ENCODE measurements at regions not wholly inside any gene's neighbourhood (a gene's known extent, or its start where the extent isn't known, plus 50 kb on each side); places are given as distances from the start of the nearest gene placed in this dataset.
"Not testable (repeated sequence)": the region's sequence is repeated elsewhere in the genome, so short reads cannot be mapped to it uniquely, and the experiment has no call there.

DNA sequence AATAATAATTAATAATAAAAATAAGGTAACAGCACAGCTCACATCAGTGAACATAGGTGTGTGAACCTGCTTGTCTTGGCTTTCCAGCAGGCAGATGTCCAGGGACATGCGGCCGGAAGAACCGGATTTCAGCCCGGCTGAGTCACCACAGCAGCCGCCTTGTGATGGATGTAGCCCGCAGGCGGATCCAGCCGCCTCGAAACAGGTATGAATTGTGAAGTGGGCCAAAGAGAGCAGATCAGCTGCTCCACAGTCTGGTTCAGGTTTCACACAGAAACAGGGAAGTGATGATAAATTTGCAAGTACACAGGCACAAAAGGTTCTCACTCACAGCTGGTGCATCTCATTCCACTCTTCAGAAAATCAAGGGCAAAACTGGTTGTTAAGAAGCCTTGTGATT is 55.1 kb downstream of the ID4 start:
- Mint-ChIP-seq H3K9me3 (peaks cover 13% of the 10 kb centered on the region), H3K36me3 (ENCODE audit: low read depth) (no peaks in the 10 kb centered on the region), H3K27ac (no peak overlapping the region), H3K4me3 (no peak overlapping the region), H3K27me3 (ENCODE audit: low read depth) (no peaks in the 10 kb centered on the region), H3K4me1 (ENCODE audit: low read depth) (no peaks in the 10 kb centered on the region)

DNA sequence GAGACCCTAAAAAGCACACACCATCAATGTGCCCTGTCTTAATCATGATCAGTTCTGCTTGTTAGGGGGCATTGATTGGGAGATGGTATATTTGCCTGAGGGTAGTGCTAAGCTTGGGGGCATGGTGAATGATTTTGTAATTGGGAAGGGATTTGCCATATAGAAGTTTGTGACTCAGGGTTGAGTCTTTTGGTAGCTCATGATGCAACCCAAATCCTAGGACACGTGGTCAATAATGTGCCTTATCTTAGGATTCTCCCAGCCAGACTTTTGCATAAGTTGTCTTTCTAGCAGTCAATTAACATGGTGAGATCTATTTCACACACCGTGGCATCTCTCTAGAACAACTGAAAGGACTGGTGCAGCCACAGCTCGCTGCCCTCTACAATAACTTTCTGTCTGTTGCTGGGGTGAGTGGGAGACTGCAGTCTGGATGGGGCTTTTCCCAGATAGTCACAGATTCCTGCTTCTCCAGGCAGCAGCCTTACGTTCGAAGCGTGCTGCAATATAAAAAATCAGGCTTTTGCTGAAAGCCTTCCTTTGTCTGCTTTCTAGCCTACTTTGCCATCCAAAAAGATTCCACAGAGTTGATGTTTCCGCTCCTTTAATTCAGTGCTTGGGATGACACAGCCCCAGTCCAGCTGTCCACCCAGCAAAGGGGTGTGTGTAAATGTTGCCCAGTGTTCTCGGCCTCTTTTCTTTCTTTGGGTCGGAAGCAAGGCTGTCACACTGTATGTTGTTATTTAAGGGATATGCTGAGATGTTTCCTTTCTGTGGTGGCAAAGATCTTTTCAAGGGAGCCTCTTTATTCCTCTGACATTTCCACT is 58.9 kb downstream of the ID4 start:
- Mint-ChIP-seq H3K27me3 (ENCODE audit: low read depth) (no peaks in the 10 kb centered on the region), H3K4me1 (ENCODE audit: low read depth) (no peaks in the 10 kb centered on the region), H3K27ac (no peak overlapping the region), H3K36me3 (ENCODE audit: low read depth) (no peaks in the 10 kb centered on the region), H3K9me3 (peaks cover 16% of the 10 kb centered on the region), H3K4me3 (no peak overlapping the region)

GRCh38 chr6:19896693-19897010 is 59.5 kb downstream of the ID4 start:
- Mint-ChIP-seq H3K27ac (no peak overlapping the region), H3K27me3 (ENCODE audit: low read depth) (no peaks in the 10 kb centered on the region), H3K4me1 (ENCODE audit: low read depth) (no peaks in the 10 kb centered on the region), H3K36me3 (ENCODE audit: low read depth) (no peaks in the 10 kb centered on the region), H3K4me3 (no peak overlapping the region), H3K9me3 (peaks cover 19% of the 10 kb centered on the region)

DNA sequence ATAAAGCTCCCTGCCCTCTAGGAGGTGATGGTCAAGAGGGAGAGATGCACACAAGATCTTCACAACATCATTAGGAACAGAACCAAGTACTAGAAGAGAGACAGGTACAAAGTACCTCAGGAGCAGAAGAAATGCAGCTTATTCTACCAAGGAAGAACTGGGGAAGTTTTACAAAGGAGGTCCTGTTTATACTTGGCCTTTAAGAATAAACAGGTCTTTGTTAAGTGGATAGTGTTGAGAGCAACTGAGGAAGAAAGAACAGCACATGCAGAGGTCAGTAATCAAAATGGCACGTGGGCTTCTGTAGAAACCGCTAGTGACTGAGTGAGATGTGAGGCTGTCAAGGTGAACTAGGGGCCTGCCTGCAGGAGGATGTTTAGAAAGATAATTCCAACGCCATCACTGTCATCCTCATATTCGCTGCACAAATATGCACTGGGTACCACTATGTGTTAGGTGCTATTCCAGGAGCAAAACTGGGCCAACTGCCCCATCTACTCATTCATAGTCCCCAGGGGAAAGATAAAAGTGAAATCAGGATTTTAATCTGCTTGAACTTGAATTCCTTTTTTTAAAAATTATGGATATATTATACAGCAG is 61.1 kb downstream of the ID4 start:
- no peaks in the 10 kb centered on the region for H3K27me3 Mint-ChIP-seq (ENCODE audit: low read depth)
- no peaks in the 10 kb centered on the region for H3K4me1 Mint-ChIP-seq (ENCODE audit: low read depth)
- H3K36me3 Mint-ChIP-seq (ENCODE audit: low read depth), result no peaks in the 10 kb centered on the region
- no peak overlapping the region for H3K4me3 Mint-ChIP-seq
- H3K27ac Mint-ChIP-seq, result no peak overlapping the region
- H3K9me3 Mint-ChIP-seq, result peaks cover 19% of the 10 kb centered on the region

DNA sequence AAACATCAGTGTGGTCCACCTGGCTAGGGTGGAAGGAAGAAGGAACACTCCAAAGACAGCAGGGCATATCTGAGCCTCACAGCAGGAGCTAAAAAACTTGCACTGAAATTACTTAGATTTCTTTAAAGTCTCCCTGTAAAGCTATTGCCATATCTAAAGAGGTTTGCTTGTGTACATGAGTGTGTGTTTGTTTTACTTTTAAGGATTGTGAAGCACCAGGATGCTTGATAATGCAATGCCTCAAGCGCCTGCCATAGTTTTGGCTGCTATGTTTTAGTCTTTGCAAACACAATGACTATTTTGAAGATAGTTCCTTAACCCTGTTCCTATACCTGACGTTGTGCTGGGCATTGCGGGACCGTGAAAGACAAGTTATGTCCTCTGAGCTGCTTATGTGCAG is 65.0 kb downstream of the ID4 start:
- H3K36me3 Mint-ChIP-seq (ENCODE audit: low read depth), result no peaks in the 10 kb centered on the region
- peaks cover 12% of the 10 kb centered on the region for H3K9me3 Mint-ChIP-seq
- H3K27me3 Mint-ChIP-seq (ENCODE audit: low read depth), result no peaks in the 10 kb centered on the region
- no peak overlapping the region for H3K27ac Mint-ChIP-seq
- H3K4me1 Mint-ChIP-seq (ENCODE audit: low read depth), result no peaks in the 10 kb centered on the region
- no peak overlapping the region for H3K4me3 Mint-ChIP-seq

DNA sequence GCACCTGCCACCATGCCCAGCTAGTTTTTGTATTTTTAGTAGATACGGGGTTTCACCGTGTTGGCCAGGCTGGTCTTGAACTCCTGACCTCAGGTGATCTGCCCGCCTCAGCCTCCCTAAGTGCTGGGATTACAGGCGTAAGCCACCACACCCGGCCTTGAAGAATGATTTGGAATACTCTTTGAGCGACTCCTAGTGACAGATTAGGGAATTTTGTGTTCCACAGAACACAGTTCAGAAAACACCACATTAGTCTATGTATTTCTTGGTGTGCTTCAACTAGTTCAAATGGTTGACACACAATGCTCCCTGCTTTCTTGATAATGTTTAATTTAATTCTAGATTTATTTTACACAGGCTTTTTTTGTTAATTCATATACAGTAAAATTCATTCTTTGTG is 67.2 kb downstream of the ID4 start:
- not testable (repeated sequence) for H3K9me3 Mint-ChIP-seq; H3K4me1 Mint-ChIP-seq (ENCODE audit: low read depth); H3K4me3 Mint-ChIP-seq; H3K27me3 Mint-ChIP-seq (ENCODE audit: low read depth); H3K36me3 Mint-ChIP-seq (ENCODE audit: low read depth); H3K27ac Mint-ChIP-seq

- H3K4me1 Mint-ChIP-seq (ENCODE audit: low read depth), result no peaks in the 10 kb centered on the region
- H3K36me3 Mint-ChIP-seq (ENCODE audit: low read depth), result no peaks in the 10 kb centered on the region
- no peak overlapping the region for H3K27ac Mint-ChIP-seq
- no peak overlapping the region for H3K4me3 Mint-ChIP-seq
- H3K27me3 Mint-ChIP-seq (ENCODE audit: low read depth), result no peaks in the 10 kb centered on the region
- peaks cover 3% of the 10 kb centered on the region for H3K9me3 Mint-ChIP-seq
Measured at GRCh38 chr6:19905584-19905983, 68.4 kb downstream of the ID4 start.

DNA sequence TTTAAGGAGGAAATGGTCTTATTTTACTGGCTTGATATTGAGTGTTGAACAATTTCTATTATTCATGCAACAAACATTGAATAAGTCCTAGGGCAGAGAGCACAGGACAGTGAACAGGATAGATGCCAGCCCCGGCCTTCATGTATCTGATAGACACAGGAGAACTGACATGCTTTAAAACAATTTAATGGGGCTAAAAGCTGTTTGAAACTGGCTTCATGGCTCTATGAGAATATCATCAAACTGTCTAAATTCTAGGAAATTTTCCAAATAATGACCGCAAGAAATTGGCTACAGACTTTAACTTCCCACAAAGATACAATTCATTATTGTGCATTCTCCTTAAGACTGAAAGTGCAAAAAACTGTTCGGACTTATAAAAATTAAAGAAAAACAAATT is 69.0 kb downstream of the ID4 start:
- no peak overlapping the region for H3K27ac Mint-ChIP-seq
- no peaks in the 10 kb centered on the region for H3K36me3 Mint-ChIP-seq (ENCODE audit: low read depth)

GRCh38 chr6:19911223-19911622 is 74.1 kb downstream of the ID4 start:
- no peak overlapping the region for H3K27ac Mint-ChIP-seq
- H3K27me3 Mint-ChIP-seq (ENCODE audit: low read depth), result no peaks in the 10 kb centered on the region
- H3K4me3 Mint-ChIP-seq, result no peak overlapping the region
- no peaks in the 10 kb centered on the region for H3K4me1 Mint-ChIP-seq (ENCODE audit: low read depth)
- H3K9me3 Mint-ChIP-seq, result peaks cover 13% of the 10 kb centered on the region
- H3K36me3 Mint-ChIP-seq (ENCODE audit: low read depth), result no peaks in the 10 kb centered on the region

More for the DNA sequence above, 69.0 kb downstream of the ID4 start:
- peaks cover 2% of the 10 kb centered on the region for H3K9me3 Mint-ChIP-seq
- no peaks in the 10 kb centered on the region for H3K4me1 Mint-ChIP-seq (ENCODE audit: low read depth)
- no peak overlapping the region for H3K4me3 Mint-ChIP-seq
- H3K27me3 Mint-ChIP-seq (ENCODE audit: low read depth), result no peaks in the 10 kb centered on the region

GRCh38 chr6:19918436-19918835 is 81.3 kb downstream of the ID4 start:
- Mint-ChIP-seq H3K4me1 (ENCODE audit: low read depth) (no peaks in the 10 kb centered on the region), H3K4me3 (no peak overlapping the region), H3K9me3 (peaks cover 23% of the 10 kb centered on the region), H3K27me3 (ENCODE audit: low read depth) (no peaks in the 10 kb centered on the region), H3K27ac (no peak overlapping the region), H3K36me3 (ENCODE audit: low read depth) (no peaks in the 10 kb centered on the region)

DNA sequence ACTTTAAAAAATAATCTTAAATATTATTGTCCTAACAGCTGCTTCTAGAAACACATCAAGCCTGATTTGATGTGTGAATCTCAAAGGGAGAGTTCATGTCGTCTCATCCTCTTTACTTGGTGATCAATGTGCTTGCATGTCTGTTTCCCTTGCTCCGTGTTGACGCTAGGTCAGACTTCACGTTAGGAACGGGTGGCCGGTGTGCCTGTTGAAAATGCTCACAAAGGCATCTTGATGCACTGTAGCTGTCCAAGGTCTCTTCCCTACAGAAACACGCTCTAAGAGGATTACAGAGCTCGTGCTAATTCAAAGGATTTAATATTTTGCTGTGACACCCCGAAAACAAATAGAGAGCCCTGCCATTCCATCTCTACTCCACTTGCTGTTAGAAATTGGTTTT is 84.6 kb downstream of the ID4 start:
- Mint-ChIP-seq H3K4me1 (ENCODE audit: low read depth) (no peaks in the 10 kb centered on the region), H3K4me3 (no peak overlapping the region), H3K27ac (no peak overlapping the region), H3K9me3 (peaks cover 13% of the 10 kb centered on the region), H3K27me3 (ENCODE audit: low read depth) (no peaks in the 10 kb centered on the region), H3K36me3 (ENCODE audit: low read depth) (no peaks in the 10 kb centered on the region)

GRCh38 chr6:19925533-19925932 is 88.4 kb downstream of the ID4 start:
- Mint-ChIP-seq H3K27ac (no peak overlapping the region), H3K4me3 (no peak overlapping the region), H3K9me3 (no peaks in the 10 kb centered on the region), H3K27me3 (ENCODE audit: low read depth) (no peaks in the 10 kb centered on the region), H3K36me3 (ENCODE audit: low read depth) (no peaks in the 10 kb centered on the region), H3K4me1 (ENCODE audit: low read depth) (no peaks in the 10 kb centered on the region)

GRCh38 chr6:19928461-19928860 is 91.3 kb downstream of the ID4 start:
- H3K9me3 Mint-ChIP-seq, result no peaks in the 10 kb centered on the region
- H3K36me3 Mint-ChIP-seq (ENCODE audit: low read depth), result no peaks in the 10 kb centered on the region
- H3K4me3 Mint-ChIP-seq, result no peak overlapping the region
- no peaks in the 10 kb centered on the region for H3K27me3 Mint-ChIP-seq (ENCODE audit: low read depth)
- H3K27ac Mint-ChIP-seq, result no peak overlapping the region
- no peaks in the 10 kb centered on the region for H3K4me1 Mint-ChIP-seq (ENCODE audit: low read depth)

GRCh38 chr6:19929312-19929711 is 92.1 kb downstream of the ID4 start:
- H3K4me1 Mint-ChIP-seq (ENCODE audit: low read depth), result no peaks in the 10 kb centered on the region
- no peaks in the 10 kb centered on the region for H3K27me3 Mint-ChIP-seq (ENCODE audit: low read depth)
- no peak overlapping the region for H3K4me3 Mint-ChIP-seq
- no peak overlapping the region for H3K27ac Mint-ChIP-seq
- H3K9me3 Mint-ChIP-seq, result no peaks in the 10 kb centered on the region
- H3K36me3 Mint-ChIP-seq (ENCODE audit: low read depth), result no peaks in the 10 kb centered on the region

DNA sequence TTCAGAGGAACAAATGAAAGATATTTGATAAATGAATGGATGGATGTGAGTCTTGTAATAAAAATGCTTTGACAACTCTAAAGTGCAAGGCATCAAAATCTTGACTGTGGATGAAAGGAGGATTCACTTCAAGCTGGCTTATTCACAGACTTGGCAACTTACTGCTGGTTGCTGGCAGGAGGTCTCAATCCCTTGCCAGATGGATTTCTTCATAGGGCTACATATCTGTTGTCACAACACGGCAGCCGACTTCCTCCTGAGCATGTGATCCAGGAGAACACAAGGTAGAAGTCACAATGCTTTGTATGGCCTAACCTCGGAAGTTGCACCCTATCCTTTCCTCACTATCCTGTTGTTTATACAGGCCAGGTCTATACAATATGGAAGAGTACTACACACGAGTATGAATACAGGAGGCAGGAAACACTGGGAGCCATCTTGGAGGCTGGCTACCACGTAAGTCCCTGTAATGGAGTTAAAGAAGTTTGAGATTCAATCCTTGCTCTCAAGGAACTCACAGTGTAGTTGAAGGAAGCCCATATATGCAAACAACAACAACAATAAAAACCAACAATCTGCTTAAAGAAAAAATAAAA is 97.9 kb downstream of the ID4 start:
- H3K27ac Mint-ChIP-seq, result no peak overlapping the region
- H3K27me3 Mint-ChIP-seq (ENCODE audit: low read depth), result no peaks in the 10 kb centered on the region
- H3K4me3 Mint-ChIP-seq, result no peak overlapping the region
- H3K9me3 Mint-ChIP-seq, result no peaks in the 10 kb centered on the region
- H3K4me1 Mint-ChIP-seq (ENCODE audit: low read depth), result no peaks in the 10 kb centered on the region
- no peaks in the 10 kb centered on the region for H3K36me3 Mint-ChIP-seq (ENCODE audit: low read depth)
